ENCODE measurements at regions not wholly inside any gene's neighbourhood (a gene's known extent, or its start where the extent isn't known, plus 50 kb on each side); places are given as distances from the start of the nearest gene placed in this dataset.

- TF ChIP-seq, protein P1, sequence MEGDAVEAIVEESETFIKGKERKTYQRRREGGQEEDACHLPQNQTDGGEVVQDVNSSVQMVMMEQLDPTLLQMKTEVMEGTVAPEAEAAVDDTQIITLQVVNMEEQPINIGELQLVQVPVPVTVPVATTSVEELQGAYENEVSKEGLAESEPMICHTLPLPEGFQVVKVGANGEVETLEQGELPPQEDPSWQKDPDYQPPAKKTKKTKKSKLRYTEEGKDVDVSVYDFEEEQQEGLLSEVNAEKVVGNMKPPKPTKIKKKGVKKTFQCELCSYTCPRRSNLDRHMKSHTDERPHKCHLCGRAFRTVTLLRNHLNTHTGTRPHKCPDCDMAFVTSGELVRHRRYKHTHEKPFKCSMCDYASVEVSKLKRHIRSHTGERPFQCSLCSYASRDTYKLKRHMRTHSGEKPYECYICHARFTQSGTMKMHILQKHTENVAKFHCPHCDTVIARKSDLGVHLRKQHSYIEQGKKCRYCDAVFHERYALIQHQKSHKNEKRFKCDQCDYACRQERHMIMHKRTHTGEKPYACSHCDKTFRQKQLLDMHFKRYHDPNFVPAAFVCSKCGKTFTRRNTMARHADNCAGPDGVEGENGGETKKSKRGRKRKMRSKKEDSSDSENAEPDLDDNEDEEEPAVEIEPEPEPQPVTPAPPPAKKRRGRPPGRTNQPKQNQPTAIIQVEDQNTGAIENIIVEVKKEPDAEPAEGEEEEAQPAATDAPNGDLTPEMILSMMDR (conservative IDR thresholded peaks at IDR 0.05; ENCODE audit: low read depth, low read length) = no peak
- no peak for TF ChIP-seq EZH2 (IDR thresholded peaks at IDR 0.05; ENCODE audit: borderline replicate concordance, low read depth, low read length, poor library complexity, severe bottlenecking)
These were observed 68.2 kb upstream of the EVL start for GRCh38 chr14:99996951-99997571.
